22Rv1 (cell line): ENCODE measurements at regions not wholly inside any gene's neighbourhood (a gene's known extent, or its start where the extent isn't known, plus 50 kb on each side); places are given as distances from the start of the nearest gene placed in this dataset.

Source experiments
- H3K27ac ChIP-seq: fragments of 450-650 bp; 2 replicates; pipeline ENCODE4 v1.5.1; 2017
- CTCF ChIP-seq: fragments of 450-650 bp; IDR thresholded peaks from 2 replicates; pipeline ENCODE4 v1.5.1; 2017; ENCODE audit warnings: mild to moderate bottlenecking
- ZFX ChIP-seq: fragments of 450-650 bp; IDR thresholded peaks from 2 replicates; pipeline ENCODE4 v1.6.1; 2017; ENCODE audit warnings: antibody characterized with exemption, borderline replicate concordance

- TF ChIP-seq ZFX = no peak
- no peak overlapping the region for H3K27ac ChIP-seq
Observed at GRCh38 chr3:193865339-193865738, 270.6 kb upstream of the HES1 start.

GRCh38 chr3:193865896-193866480 lies 270.0 kb upstream of the HES1 start:
- no peak for TF ChIP-seq ZFX
- no peak for TF ChIP-seq CTCF
- H3K27ac ChIP-seq = no peak overlapping the region

GRCh38 chr3:193868590-193868989 lies 267.4 kb upstream of the HES1 start:
- TF ChIP-seq ZFX = no peak
- TF ChIP-seq CTCF = no peak
- no peak overlapping the region for H3K27ac ChIP-seq

DNA sequence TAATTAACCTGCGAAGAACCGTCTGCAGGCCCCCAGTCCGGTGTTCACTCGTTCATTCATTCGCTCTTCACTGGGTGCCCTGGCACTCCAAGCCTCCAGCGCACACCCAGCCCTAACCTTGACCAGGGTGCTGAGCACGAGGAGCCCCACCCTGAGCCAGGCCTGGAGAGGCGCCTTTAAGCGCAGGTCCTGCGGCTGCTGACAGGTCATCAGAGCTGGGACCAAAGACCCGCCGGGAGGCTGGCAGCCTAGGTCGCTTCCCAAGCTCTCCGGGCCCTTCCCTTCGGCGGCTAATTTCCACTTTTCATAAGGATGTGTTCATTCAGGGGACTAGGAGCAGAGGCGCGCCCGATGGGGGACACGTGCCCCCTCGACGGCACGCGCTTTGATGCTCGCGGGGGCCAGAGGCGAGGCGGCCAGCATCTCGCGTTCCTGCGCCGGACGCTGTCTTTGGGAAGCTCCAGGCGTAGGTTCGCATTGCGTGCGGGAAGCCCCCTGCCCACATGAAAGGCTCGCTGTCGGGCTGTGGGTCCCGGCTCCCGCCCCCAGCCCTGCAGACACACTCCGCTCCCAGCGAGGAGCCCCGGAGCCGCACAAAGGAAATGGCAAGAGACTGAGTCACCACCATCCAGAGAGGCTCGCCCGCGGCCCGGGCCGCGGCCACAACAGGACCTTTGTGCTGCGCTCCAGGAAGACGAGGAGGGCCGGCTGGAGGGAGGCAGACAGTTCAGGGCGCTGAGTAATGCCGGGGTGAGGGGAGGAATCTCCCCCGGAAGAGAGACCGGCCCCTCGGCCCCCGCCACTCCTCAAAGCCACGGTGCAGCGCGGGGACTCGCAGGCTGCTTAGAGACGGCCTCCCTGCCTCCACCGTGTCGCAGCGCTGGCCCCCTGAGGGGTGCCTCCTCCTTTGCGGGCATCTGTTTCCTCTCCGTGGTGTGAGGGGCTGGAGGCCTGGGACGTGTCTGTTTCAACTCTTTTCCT lies 266.4 kb upstream of the HES1 start:
- H3K27ac ChIP-seq = no peak overlapping the region
- TF ChIP-seq ZFX (no peak), CTCF (no peak)

GRCh38 chr3:193870376-193871219 lies 265.4 kb upstream of the HES1 start:
- H3K27ac ChIP-seq = no peak overlapping the region
- TF ChIP-seq ZFX (no peak), CTCF (no peak)

- TF ChIP-seq CTCF (no peak), ZFX (no peak)
- H3K27ac ChIP-seq = no peak overlapping the region
Observed at GRCh38 chr3:193871220-193871485, 264.8 kb upstream of the HES1 start.

- no peak for TF ChIP-seq ZFX
- TF ChIP-seq CTCF = no peak
- H3K27ac ChIP-seq = no peak overlapping the region
Observed at GRCh38 chr3:193872265-193872753, 263.6 kb upstream of the HES1 start.
